Fibroblast of lung (primary cell): ENCODE measurements at regions not wholly inside any gene's neighbourhood (a gene's known extent, or its start where the extent isn't known, plus 50 kb on each side); places are given as distances from the start of the nearest gene placed in this dataset.

Experiments
- DNase-seq, 2 donors: peaks; one replicate each; pipeline versions ENCODE4 v3.0.0 to v3.0.0-alpha.2; 2010; ENCODE audit warnings: low read depth in 2 of 2
- H2AFZ ChIP-seq: 2 replicates; pipeline ENCODE4 v1.5.1; 2012; ENCODE audit warnings: low read length, control low read depth, inconsistent platforms
- H3K27ac ChIP-seq: 2 replicates; pipeline ENCODE4 v1.5.1; 2011; ENCODE audit warnings: low read length, control low read depth; ENCODE audit not compliant: insufficient read depth
- H3K27me3 ChIP-seq: 2 replicates; pipeline ENCODE4 v1.5.1; 2011; ENCODE audit warnings: mild to moderate bottlenecking, low read length; ENCODE audit not compliant: control insufficient read depth, insufficient read depth
- H3K36me3 ChIP-seq: 2 replicates; pipeline ENCODE4 v1.5.1; 2011; ENCODE audit warnings: low read length; ENCODE audit not compliant: control insufficient read depth, insufficient read depth
- H3K4me1 ChIP-seq: 2 replicates; pipeline ENCODE4 v1.5.1; 2011; ENCODE audit warnings: low read length; ENCODE audit not compliant: control insufficient read depth, insufficient read depth; ENCODE audit errors: extremely low read depth
- H3K4me2 ChIP-seq: 2 replicates; pipeline ENCODE4 v1.5.1; 2011; ENCODE audit warnings: low read length, control low read depth; ENCODE audit not compliant: insufficient read depth; ENCODE audit errors: extremely low read depth
- H3K4me3 ChIP-seq, 4 experiments: fragments of 200-600 bp in 1 of 4; sonication (generic) in 1 of 4; replicated peaks in 1 of 4; 2 replicates each; pipeline ENCODE4 v1.5.1; 2011 to 2016; ENCODE audit warnings: low read length in 4 of 4, low read depth in 3 of 4, mild to moderate bottlenecking in 3 of 4, control low read depth in 2 of 4, inconsistent platforms in 1 of 4, mixed read lengths in 1 of 4; ENCODE audit not compliant: insufficient read depth in 1 of 4; ENCODE audit errors: control extremely low read depth in 1 of 4
- H3K79me2 ChIP-seq: 2 replicates; pipeline ENCODE4 v1.5.1; 2012; ENCODE audit warnings: mild to moderate bottlenecking, low read length, inconsistent platforms; ENCODE audit not compliant: control insufficient read depth, insufficient read depth
- H3K9ac ChIP-seq: 2 replicates; pipeline ENCODE4 v1.5.1; 2011; ENCODE audit warnings: mild to moderate bottlenecking, low read length, control low read depth; ENCODE audit not compliant: insufficient read depth
- H3K9me3 ChIP-seq: 2 replicates; pipeline ENCODE4 v1.5.1; 2012; ENCODE audit warnings: low read depth, low read length; ENCODE audit not compliant: control insufficient read depth, insufficient read depth
- H4K20me1 ChIP-seq: 2 replicates; pipeline ENCODE4 v1.5.1; 2011; ENCODE audit warnings: low read length; ENCODE audit not compliant: control insufficient read depth, insufficient read depth; ENCODE audit errors: extremely low read depth
- EZH2 ChIP-seq: IDR thresholded peaks from 2 replicates; pipeline ENCODE4 v1.5.1; 2012; ENCODE audit warnings: low read length, control low read depth, mild to moderate bottlenecking; ENCODE audit errors: missing control alignments
- TF ChIP-seq, protein P1 (sequence below), 2 donors: IDR thresholded peaks in 1 of 2; conservative IDR thresholded peaks in 1 of 2; 1 replicate in 1 of 2; 2 replicates in 1 of 2; pipeline ENCODE4 v1.5.1; 2011 to 2012; ENCODE audit warnings: low read length in 2 of 2, control low read depth in 1 of 2, inconsistent platforms in 1 of 2, low read depth in 1 of 2, mild to moderate bottlenecking in 1 of 2

GRCh38 chr5:159403906-159404681, 73.8 kb upstream of the IL12B start:
- H3K27ac ChIP-seq: no peak overlapping the region
- H4K20me1 ChIP-seq: no peaks in the 10 kb centered on the region
- H3K4me1 ChIP-seq: no peaks in the 10 kb centered on the region
- TF ChIP-seq, protein P1, sequence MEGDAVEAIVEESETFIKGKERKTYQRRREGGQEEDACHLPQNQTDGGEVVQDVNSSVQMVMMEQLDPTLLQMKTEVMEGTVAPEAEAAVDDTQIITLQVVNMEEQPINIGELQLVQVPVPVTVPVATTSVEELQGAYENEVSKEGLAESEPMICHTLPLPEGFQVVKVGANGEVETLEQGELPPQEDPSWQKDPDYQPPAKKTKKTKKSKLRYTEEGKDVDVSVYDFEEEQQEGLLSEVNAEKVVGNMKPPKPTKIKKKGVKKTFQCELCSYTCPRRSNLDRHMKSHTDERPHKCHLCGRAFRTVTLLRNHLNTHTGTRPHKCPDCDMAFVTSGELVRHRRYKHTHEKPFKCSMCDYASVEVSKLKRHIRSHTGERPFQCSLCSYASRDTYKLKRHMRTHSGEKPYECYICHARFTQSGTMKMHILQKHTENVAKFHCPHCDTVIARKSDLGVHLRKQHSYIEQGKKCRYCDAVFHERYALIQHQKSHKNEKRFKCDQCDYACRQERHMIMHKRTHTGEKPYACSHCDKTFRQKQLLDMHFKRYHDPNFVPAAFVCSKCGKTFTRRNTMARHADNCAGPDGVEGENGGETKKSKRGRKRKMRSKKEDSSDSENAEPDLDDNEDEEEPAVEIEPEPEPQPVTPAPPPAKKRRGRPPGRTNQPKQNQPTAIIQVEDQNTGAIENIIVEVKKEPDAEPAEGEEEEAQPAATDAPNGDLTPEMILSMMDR (conservative IDR thresholded peaks at IDR 0.05 in 1 of 2, IDR thresholded peaks at IDR 0.05 in 1 of 2; ENCODE audit: low read depth in 1 of 2, low read length in 2 of 2): no peak
- TF ChIP-seq EZH2: no peak
- H2AFZ ChIP-seq: no peak overlapping the region
- no peaks in the 10 kb centered on the region for H3K27me3 ChIP-seq
- H3K4me3 ChIP-seq: no peak overlapping the region
- H3K9ac ChIP-seq: no peak overlapping the region
- no peaks in the 10 kb centered on the region for H3K79me2 ChIP-seq
- H3K9me3 ChIP-seq: no peaks in the 10 kb centered on the region
- H3K4me2 ChIP-seq: no peak overlapping the region
- H3K36me3 ChIP-seq: no peaks in the 10 kb centered on the region
- peak in 1 of 2 donors; percentile 65 for DNase-seq

- no peaks in the 10 kb centered on the region for H3K27me3 ChIP-seq
- no peaks in the 10 kb centered on the region for H3K79me2 ChIP-seq
- no peak overlapping the region for H3K4me2 ChIP-seq
- TF ChIP-seq, protein P1 (conservative IDR thresholded peaks at IDR 0.05 in 1 of 2, IDR thresholded peaks at IDR 0.05 in 1 of 2; ENCODE audit: low read depth in 1 of 2, low read length in 2 of 2): no peak
- TF ChIP-seq EZH2: no peak
- no peak overlapping the region for H2AFZ ChIP-seq
- no peak overlapping the region for H3K9ac ChIP-seq
- H4K20me1 ChIP-seq: no peaks in the 10 kb centered on the region
- no peak overlapping the region for H3K4me3 ChIP-seq
- no peaks in the 10 kb centered on the region for H3K4me1 ChIP-seq
- H3K27ac ChIP-seq: no peak overlapping the region
- H3K36me3 ChIP-seq: no peaks in the 10 kb centered on the region
- H3K9me3 ChIP-seq: no peaks in the 10 kb centered on the region
- peak in 1 of 2 donors; percentile 2 for DNase-seq
Measured at GRCh38 chr5:159405611-159406031, 75.3 kb upstream of the IL12B start.

DNA sequence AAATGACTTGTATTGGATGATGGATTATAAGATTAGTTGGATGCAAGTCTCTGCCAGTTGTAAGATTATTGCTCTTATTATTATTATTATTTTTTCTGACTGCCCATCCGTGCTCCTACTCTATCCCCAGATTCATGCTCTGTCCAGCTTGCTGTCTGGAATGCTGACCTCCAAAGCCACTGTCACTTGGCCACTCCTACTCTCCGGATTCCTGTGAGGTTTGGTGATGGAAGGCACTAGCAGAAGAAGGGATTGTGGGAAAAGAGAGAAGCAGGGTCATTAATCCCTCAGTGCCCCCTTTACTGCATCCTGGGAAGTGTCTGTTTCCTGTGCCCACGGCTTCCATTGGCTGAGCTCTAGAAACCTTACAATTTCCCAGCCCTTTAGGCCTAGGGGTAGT, 76.3 kb upstream of the IL12B start:
- no peaks in the 10 kb centered on the region for H3K4me1 ChIP-seq
- H3K27me3 ChIP-seq: no peaks in the 10 kb centered on the region
- H3K4me3 ChIP-seq: no peak overlapping the region
- no peak for TF ChIP-seq EZH2
- TF ChIP-seq, protein P1 (conservative IDR thresholded peaks at IDR 0.05 in 1 of 2, IDR thresholded peaks at IDR 0.05 in 1 of 2; ENCODE audit: low read depth in 1 of 2, low read length in 2 of 2): no peak
- H3K36me3 ChIP-seq: no peaks in the 10 kb centered on the region
- no peaks in the 10 kb centered on the region for H3K79me2 ChIP-seq
- no peak for DNase-seq
- no peaks in the 10 kb centered on the region for H4K20me1 ChIP-seq
- H3K4me2 ChIP-seq: no peak overlapping the region
- no peak overlapping the region for H2AFZ ChIP-seq
- no peak overlapping the region for H3K9ac ChIP-seq
- no peaks in the 10 kb centered on the region for H3K9me3 ChIP-seq
- H3K27ac ChIP-seq: no peak overlapping the region
